GM12892 (cell line): ENCODE measurements at regions not wholly inside any gene's neighbourhood (a gene's known extent, or its start where the extent isn't known, plus 50 kb on each side); places are given as distances from the start of the nearest gene placed in this dataset.

Experiments used
- POLR2A ChIP-seq: IDR thresholded peaks from 2 replicates; pipeline ENCODE4 v1.6.1; 2011; ENCODE audit warnings: low read depth, low read length, control low read depth
- POLR2AphosphoS5 ChIP-seq: IDR thresholded peaks from 2 replicates; pipeline ENCODE4 v1.6.1; 2011; ENCODE audit warnings: low read depth, low read length, control low read depth
- TAF1 ChIP-seq: IDR thresholded peaks from 2 replicates; pipeline ENCODE4 v1.6.1; 2011; ENCODE audit warnings: low read depth, mild to moderate bottlenecking, control low read depth, low read length, borderline replicate concordance

- TF ChIP-seq POLR2A (no peak), POLR2AphosphoS5 (no peak), TAF1 (no peak)
Observed at GRCh38 chr11:104771763-104772162, 126.5 kb downstream of the CASP12 start.
